DMS153 treated with DMSO at 0.1 percent for 48 hours (cell line): ENCODE measurements at regions not wholly inside any gene's neighbourhood (a gene's known extent, or its start where the extent isn't known, plus 50 kb on each side); places are given as distances from the start of the nearest gene placed in this dataset.
"Not testable (repeated sequence)": the region's sequence is repeated elsewhere in the genome, so short reads cannot be mapped to it uniquely, and the experiment has no call there.

Experiments used
- DNase-seq: peaks from one replicate; lab custom pipeline; 2025; ENCODE audit not compliant: unreplicated experiment; lab: John Stamatoyannopoulos, UW

GRCh38 chr2:175282886-175283285, 101.4 kb upstream of the ATP5MC3 start:
- DNase-seq: no peak

- peak; percentile 73 for DNase-seq
Measured at GRCh38 chr2:175282300-175282699, 100.8 kb upstream of the ATP5MC3 start.

- DNase-seq: no peak
Measured at GRCh38 chr2:175277772-175278171, 96.3 kb upstream of the ATP5MC3 start.

- DNase-seq: peak; percentile 39
Measured at GRCh38 chr2:175275539-175275938, 94.0 kb upstream of the ATP5MC3 start.

GRCh38 chr2:175259164-175259563, 77.7 kb upstream of the ATP5MC3 start:
- DNase-seq: no peak

- DNase-seq: no peak
Measured at GRCh38 chr2:175256806-175257585, 75.5 kb upstream of the ATP5MC3 start.

- DNase-seq: not testable (repeated sequence)
Measured at GRCh38 chr2:175256391-175256790, 74.9 kb upstream of the ATP5MC3 start.

GRCh38 chr2:175253871-175254270, 72.4 kb upstream of the ATP5MC3 start:
- DNase-seq: no peak

- DNase-seq: peak; percentile 59
Measured at GRCh38 chr2:175251425-175252041, 70.0 kb upstream of the ATP5MC3 start.

GRCh38 chr2:175247159-175247558, 65.6 kb upstream of the ATP5MC3 start:
- DNase-seq: no peak

- no peak for DNase-seq
Measured at GRCh38 chr2:175244697-175245096, 63.2 kb upstream of the ATP5MC3 start.

- DNase-seq: no peak
Measured at GRCh38 chr2:175241691-175242090, 60.2 kb upstream of the ATP5MC3 start.

- DNase-seq: not testable (repeated sequence)
Measured at GRCh38 chr2:175240033-175240432, 58.5 kb upstream of the ATP5MC3 start.

- DNase-seq: no peak
Measured at GRCh38 chr2:175236930-175237329, 55.4 kb upstream of the ATP5MC3 start.

GRCh38 chr2:175234650-175235049, 53.1 kb upstream of the ATP5MC3 start:
- DNase-seq: no peak

GRCh38 chr2:175234153-175234552, 52.6 kb upstream of the ATP5MC3 start:
- DNase-seq: peak; percentile 54

- peak; percentile 41 for DNase-seq
Measured at GRCh38 chr2:175233135-175233719, 51.7 kb upstream of the ATP5MC3 start.
